ENCODE measurements at regions not wholly inside any gene's neighbourhood (a gene's known extent, or its start where the extent isn't known, plus 50 kb on each side); places are given as distances from the start of the nearest gene placed in this dataset.

DNA sequence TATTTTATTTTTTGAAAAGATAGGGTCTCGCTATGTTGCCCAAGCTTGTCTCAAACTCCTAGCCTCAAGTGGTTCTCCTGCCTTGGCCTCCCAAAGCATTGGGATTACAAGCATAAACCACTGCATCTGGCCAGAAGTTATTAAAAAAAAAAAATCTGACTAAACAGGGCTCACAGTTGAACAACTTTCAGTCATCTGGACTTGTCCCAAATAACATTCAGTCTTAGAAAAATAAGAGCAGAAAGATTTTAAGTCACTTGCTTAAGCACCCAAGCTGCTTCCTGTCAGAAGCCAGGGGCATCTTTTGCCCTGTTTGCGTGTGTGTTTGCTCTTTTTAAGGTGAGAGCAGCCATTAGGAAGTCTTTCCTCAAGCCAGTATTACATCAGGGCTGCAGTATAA lies 286.8 kb downstream of the LMO4 start:
- no peak for DNase-seq (ENCODE audit: low read depth in 2 of 2)

- DNase-seq (ENCODE audit: low read depth in 2 of 2), result no peak
These were observed 287.2 kb downstream of the LMO4 start for GRCh38 chr1:87615901-87616300.

GRCh38 chr1:87620807-87621206 lies 292.1 kb downstream of the LMO4 start:
- no peak for DNase-seq (ENCODE audit: low read depth in 2 of 2)

DNA sequence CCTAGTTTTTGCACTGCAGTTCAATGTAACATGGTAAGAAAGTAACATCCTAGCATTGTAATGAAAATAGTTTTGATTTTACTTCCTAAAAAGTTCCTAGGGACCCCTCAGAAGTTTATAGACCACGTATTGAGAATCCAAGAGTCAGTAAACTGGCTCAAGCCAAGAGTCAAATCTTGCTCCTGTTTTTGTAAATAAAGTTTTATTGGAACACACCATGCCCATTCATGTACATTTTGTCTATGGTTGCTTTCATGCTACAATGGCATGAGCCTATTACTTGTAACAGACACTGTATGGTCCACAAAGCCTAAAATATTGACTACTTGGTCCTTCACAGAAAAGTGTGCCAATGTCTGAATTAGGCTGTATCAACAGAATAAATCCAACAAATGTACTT lies 301.0 kb downstream of the LMO4 start:
- DNase-seq (ENCODE audit: low read depth in 2 of 2), result no peak

GRCh38 chr1:87632232-87632631 lies 303.6 kb downstream of the LMO4 start:
- no peak for DNase-seq (ENCODE audit: low read depth in 2 of 2)

DNA sequence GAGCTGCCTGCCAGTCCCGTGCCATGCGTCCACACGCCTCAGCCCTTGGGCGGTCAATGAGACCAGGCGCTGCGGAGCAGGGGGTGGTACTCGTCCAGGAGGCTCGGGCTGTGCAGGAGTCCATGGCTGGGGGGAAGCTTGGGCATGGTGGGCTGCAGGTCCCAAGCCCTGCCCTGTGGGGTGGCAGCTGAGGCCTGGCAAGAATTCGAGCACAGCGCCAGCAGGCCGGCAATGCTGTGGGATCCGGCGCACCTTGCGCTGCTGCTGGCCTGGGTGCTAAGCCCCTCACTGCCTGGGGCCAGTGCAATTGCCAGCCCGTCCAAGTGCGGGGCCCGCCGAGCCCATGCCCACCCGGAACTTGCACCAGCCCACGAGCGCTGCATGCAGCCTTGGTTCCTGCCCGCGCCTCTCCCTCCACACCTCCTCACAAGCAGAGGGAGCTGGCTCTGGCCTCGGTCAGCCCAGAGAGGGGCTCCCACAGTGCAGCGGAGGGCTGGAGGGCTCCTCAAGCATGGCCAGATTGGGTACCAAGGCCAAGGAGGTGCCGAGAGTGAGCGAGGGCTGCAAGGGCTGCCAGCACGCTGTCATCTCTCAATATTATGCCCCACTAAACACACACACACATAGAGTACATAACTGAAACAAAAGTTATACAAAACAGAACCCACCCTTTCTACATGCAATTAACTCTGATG lies 307.7 kb downstream of the LMO4 start:
- no peak for DNase-seq (ENCODE audit: low read depth in 2 of 2)

DNA sequence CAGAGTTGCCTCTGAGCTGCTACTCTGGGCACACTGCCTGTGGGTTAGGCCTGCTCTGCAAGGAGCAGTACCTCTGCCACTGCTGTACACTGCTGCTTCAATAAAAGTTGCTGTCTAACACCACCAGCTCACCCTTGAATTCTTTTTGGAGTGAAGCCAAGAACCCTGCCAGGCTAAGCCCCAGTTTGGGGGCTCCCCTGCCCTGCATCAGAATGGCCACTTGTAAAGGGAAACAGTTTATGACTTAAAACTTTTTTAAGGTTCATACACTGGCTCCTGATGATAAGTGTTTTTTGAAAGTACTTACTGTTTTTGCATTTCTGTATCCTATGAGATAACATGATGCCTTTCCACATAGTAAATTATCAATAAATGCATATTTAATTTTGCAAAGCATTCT lies 310.0 kb downstream of the LMO4 start:
- no peak for DNase-seq (ENCODE audit: low read depth in 2 of 2)

DNA sequence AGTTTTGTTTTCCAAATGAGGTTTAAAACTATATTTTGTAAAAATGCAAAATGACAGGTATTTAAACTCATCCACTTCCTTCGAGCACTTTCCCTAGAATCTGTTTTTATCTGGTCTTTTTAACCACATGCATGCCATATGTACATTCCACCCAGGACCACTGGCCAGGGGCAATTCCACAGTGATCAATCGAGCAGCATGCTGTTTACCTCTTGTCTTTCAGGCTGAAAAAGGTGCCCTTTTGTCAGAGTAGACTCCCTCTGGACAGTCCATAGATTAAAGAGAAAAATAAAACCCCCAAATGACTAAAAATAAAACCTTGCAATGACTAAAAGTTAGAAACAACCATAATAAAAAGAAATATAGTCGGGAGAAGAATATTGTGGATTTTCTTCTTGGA lies 313.3 kb downstream of the LMO4 start:
- DNase-seq (ENCODE audit: low read depth in 2 of 2), result no peak

DNA sequence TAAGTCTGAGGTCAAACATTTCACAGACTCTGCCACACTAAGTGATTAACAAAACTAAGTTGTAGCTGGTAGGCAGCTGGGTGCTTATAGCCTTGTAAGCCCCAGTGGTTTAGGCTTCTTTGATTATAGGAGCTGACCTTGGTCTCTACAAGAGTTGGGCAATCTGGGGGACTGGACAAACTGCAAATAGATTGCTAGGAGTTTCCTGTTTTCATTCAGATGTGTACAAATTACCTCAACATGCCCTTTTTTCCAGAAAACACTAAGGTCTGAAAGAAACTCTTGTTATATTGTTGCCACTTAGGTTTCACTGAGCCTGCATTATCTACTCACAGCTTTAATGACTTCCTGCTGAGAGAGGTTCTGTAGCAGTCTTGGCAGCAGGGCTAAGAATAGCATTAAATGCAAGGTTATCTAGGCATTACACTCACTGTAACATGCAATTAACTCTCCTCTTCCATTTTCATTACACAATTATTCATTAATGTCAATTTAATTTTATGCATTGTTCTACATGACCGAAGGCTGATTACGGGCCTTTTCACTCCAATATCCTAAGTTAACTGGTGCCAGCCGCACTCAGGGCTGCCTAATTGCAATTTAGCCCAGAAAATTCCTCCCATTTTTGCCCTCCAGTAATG lies 314.0 kb downstream of the LMO4 start:
- DNase-seq (ENCODE audit: low read depth in 2 of 2), result no peak

GRCh38 chr1:87644033-87644578 lies 315.4 kb downstream of the LMO4 start:
- no peak for DNase-seq (ENCODE audit: low read depth in 2 of 2)

DNA sequence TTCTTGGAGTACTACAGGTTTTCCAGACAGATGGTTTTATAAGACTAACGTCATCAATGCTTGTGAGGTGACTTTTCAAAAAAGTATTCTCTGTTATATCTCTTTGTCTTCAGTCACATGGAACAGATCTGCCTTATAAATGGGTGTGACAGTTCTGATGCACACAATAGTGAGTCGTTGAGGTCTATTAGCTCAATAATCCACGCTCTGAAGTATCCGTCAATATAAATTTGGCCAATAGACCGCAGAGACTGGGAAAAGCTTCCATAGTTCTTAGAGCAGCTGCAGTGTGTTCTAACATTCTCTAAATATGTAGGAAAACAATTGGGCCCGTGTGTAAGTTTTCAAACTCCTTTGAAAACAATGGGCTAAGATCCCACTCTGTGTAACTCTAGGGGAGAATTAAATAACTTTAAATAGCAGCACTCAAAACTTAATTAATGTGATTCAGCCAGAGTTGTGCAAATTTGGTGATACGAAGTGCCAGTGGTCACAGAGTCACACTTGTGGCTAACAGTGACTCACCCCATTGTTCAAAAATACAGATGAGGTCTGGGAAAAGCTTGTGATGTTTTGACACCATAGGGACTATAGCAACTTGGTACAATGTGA lies 316.0 kb downstream of the LMO4 start:
- no peak for DNase-seq (ENCODE audit: low read depth in 2 of 2)

DNA sequence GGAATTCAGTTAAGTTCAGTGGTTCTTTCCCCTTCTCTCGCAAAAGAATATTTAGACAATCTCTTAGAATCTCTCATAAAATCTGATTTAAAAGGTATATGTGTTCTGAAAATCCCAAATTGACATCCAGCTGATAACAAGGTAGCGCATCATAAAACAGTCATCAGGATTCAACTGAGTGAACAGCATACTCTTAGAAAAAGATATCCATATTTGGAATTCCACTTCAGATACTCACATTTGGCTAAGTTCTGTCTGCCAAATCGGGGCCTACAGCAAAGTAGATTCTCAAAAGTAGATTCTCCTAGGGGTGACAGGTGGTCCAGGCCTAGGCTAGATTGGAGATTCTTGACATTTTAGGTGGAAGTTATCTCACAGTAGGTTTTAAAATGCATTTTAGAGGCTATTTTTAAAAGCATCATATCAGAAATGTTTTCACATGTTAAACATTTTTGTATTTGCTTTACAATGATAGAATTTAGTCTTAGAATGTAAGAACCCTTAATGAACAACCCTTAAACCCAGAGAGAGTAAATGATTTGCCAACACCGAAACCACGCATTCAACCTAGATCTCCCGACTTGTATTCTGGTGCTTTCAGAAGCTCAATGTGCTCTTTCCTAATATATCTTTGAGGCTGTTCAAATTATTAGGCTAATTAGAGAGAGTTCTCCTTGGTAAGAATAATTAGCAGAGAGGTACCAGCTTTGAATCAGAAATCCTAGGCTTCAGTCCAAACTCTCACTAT lies 318.9 kb downstream of the LMO4 start:
- DNase-seq (ENCODE audit: low read depth in 2 of 2), result no peak

DNA sequence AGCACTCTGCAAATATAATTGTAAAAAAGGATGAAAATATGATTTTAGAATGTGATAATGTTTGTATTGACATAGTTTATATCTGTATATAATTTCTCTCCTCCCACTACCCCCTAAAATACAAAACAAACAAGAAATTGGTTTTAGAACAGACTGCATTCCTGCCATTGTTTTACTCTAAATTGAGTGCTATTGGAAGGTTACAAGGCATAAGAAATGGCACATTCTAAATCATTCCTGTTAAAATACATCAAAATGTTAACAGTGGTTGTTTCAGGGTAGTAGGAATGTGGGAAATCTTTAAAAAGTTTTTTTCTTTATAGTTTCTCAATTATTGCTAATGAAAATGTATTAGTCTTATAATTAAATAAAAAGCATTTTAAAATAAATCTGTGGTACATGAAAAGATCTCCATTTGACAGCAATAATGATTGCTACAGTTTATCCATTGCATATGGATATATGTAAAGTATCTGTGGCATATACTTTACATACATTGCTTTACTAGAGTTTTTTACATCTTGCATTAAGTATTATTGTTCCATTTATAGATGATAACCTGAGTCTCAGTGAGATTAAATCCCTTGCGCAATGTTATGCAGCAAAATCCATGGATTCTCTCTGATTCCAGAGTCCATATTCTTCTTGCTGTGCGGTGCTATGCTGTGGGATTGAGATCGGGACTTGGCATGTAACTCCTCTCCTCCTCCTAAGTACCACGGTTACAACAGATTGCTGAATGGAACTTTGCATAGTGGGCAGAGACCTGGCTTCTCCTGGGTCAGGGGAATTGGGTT lies 319.8 kb downstream of the LMO4 start:
- DNase-seq (ENCODE audit: low read depth in 2 of 2), result no peak

DNA sequence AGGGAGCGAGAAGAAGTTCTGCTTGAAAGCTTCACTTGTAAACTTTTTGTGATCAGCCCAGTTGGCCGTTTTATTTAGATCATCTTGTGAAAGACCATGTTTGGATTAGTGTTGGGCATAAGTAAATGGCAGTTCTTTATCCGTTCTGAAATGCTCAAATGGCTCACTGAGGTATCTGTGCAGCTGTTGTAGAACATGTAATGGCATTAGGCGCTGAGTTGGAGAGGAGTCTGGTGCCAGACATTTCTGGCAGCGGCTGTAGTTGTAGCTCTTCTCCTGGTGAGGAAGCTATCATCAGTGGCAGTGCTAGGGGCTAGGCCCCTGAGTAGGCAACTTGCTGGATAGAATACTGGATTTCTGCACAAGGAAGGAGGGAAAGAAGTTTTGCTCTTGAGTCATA lies 321.6 kb downstream of the LMO4 start:
- no peak for DNase-seq (ENCODE audit: low read depth in 2 of 2)

DNA sequence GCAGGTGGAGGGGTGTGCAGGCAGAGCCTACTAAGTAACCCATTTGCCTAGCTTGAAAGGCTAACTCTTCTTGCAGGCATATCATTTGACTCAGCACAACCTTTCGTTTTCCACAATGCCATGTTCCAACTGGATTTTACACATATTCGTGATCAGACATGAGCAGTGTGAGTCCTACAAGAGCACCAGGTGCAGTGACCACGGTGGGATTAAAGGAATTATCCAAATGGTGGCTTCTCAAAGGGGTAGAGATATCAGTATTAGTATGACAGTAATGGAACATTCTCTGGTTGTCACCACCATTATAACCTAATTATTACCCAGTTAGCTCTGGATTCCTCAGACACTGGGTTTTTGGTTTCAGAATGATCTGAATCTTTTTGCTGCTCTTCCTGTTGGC lies 323.5 kb downstream of the LMO4 start:
- DNase-seq (ENCODE audit: low read depth in 2 of 2), result no peak

GRCh38 chr1:87665151-87665550 lies 336.5 kb downstream of the LMO4 start:
- DNase-seq (ENCODE audit: low read depth in 2 of 2), result no peak

DNA sequence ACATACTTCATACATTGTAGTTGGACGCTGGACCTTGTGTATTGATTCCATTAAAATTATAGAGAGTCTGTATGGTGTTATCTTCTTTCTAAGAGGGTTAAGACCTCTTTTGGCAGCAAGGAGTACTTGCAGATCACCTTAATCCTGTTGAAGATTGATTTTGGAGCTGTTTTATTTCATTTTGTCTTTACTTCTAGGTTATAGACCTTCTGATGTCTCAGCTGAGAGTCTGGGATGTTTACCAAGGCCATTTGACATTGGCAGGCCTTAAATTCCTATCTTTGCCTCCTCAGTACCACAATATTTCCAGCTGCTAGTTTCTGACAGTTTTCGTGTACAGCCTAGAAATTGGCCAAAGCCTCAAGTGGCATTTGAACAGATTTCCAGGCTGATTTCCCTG lies 338.0 kb downstream of the LMO4 start:
- no peak for DNase-seq (ENCODE audit: low read depth in 2 of 2)

- no peak for DNase-seq (ENCODE audit: low read depth in 2 of 2)
These were observed 341.0 kb downstream of the LMO4 start for GRCh38 chr1:87669674-87670073.

DNA sequence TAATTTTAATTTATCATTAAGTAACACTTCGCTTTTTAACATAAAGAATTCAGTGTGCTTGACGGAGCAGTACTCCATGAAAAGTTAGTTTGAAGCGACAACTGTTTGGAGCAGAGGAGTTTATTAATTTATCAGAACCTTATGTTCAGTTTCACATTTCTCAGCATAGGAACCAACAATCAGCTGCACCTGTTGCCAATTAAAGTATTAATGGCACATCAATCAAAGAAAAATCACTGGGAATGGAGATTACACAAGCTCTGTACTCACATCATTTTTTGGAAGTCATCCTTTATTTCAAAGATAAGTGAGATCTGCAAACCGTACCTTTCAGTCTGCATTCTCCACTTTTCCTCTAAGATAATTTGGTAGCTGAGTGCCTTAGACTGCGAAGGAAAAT lies 344.6 kb downstream of the LMO4 start:
- no peak for DNase-seq (ENCODE audit: low read depth in 2 of 2)

GRCh38 chr1:87673748-87674147 lies 345.1 kb downstream of the LMO4 start:
- DNase-seq (ENCODE audit: low read depth in 2 of 2), result no peak

- no peak for DNase-seq (ENCODE audit: low read depth in 2 of 2)
These were observed 346.1 kb downstream of the LMO4 start for GRCh38 chr1:87674791-87675190.

DNA sequence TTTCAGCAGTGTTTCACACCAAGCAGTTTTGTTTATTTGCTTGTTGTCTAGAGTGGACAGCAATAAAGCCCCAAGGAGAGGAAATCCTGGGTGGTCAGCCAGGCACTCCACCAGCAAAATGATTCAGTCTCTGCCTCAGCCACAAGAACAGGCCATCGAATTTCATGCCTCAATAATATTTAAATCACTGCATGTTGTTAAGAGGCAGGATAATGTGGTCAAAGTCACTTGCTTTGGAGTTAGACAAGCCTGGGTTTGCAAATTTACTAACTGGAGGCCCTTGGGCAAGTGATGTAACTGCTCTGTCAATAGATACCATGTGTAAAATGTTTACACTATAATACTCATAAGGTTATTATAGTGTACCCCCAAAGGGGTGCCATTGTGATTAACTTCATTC lies 349.6 kb downstream of the LMO4 start:
- DNase-seq (ENCODE audit: low read depth in 2 of 2), result no peak
